HepG2 (cell line): ENCODE measurements at regions not wholly inside any gene's neighbourhood (a gene's known extent, or its start where the extent isn't known, plus 50 kb on each side); places are given as distances from the start of the nearest gene placed in this dataset.

Source experiments
- ATRX ChIP-seq: sonication (generic); formaldehyde crosslinking; IDR thresholded peaks from 2 replicates; pipeline ENCODE4 v1.4.0; 2020; ENCODE audit warnings: missing genetic modification reagents, borderline replicate concordance
- ERF ChIP-seq: IDR thresholded peaks from 2 replicates; pipeline ENCODE4 v1.6.1; 2018; ENCODE audit warnings: missing biosample characterization, missing genetic modification reagents
- FOXP1 ChIP-seq, 2 experiments: fragments of 450-650 bp in 1 of 2; IDR thresholded peaks; 2 replicates each; pipeline ENCODE4 v1.6.1; 2017 to 2018; ENCODE audit warnings: antibody characterized with exemption in 1 of 2
- FOXP4 ChIP-seq: sonication (generic); formaldehyde crosslinking; IDR thresholded peaks from 2 replicates; pipeline ENCODE4 v1.4.0; 2020; ENCODE audit warnings: missing genetic modification reagents
- HOXA7 ChIP-seq: sonication (generic); formaldehyde crosslinking; IDR thresholded peaks from 2 replicates; pipeline ENCODE4 v1.8.1; 2022; ENCODE audit warnings: mild to moderate bottlenecking, missing genetic modification reagents, moderate library complexity
- KLF15 ChIP-seq: sonication (generic); formaldehyde crosslinking; IDR thresholded peaks from 2 replicates; pipeline ENCODE4 v1.8.1; 2023; ENCODE audit warnings: borderline replicate concordance, mild to moderate bottlenecking, inconsistent platforms, missing genetic modification reagents, mixed read lengths
- MED1 ChIP-seq: sonication (generic); formaldehyde crosslinking; IDR thresholded peaks from 2 replicates; pipeline ENCODE4 v1.4.0; 2020; ENCODE audit warnings: missing genetic modification reagents
- MEIS2 ChIP-seq: sonication (generic); formaldehyde crosslinking; IDR thresholded peaks from 2 replicates; pipeline ENCODE4 v1.9.0; 2021; ENCODE audit warnings: mild to moderate bottlenecking, missing genetic modification reagents
- NR2F6 ChIP-seq, 2 experiments: IDR thresholded peaks; 2 replicates each; pipeline ENCODE4 v1.6.1; 2016; ENCODE audit warnings: antibody characterized with exemption in 1 of 2, mild to moderate bottlenecking in 1 of 2
- SALL1 ChIP-seq: sonication (generic); formaldehyde crosslinking; IDR thresholded peaks from 2 replicates; pipeline ENCODE4 v1.8.0; 2022; ENCODE audit warnings: mild to moderate bottlenecking, missing genetic modification reagents
- TFDP1 ChIP-seq: IDR thresholded peaks from 2 replicates; pipeline ENCODE4 v1.6.1; 2016; ENCODE audit warnings: missing compliant biosample characterization, missing genetic modification reagents, borderline replicate concordance
- THAP8 ChIP-seq: sonication (generic); formaldehyde crosslinking; IDR thresholded peaks from 2 replicates; pipeline ENCODE4 v1.5.1; 2020; ENCODE audit warnings: missing genetic modification reagents, mild to moderate bottlenecking, borderline replicate concordance
- ZNF407 ChIP-seq: sonication (generic); formaldehyde crosslinking; IDR thresholded peaks from one replicate; pipeline ENCODE4 v1.5.1; 2020; ENCODE audit warnings: mild to moderate bottlenecking, missing genetic modification reagents; ENCODE audit errors: not compliant biosample characterization
- ZNF503 ChIP-seq: sonication (generic); formaldehyde crosslinking; IDR thresholded peaks from 2 replicates; pipeline ENCODE4 v1.4.0; 2020; ENCODE audit warnings: missing genetic modification reagents
- ZNF576 ChIP-seq: sonication (generic); formaldehyde crosslinking; IDR thresholded peaks from 2 replicates; pipeline ENCODE4 v1.4.0; 2020; ENCODE audit warnings: mild to moderate bottlenecking, missing genetic modification reagents

- TF ChIP-seq ZNF576 (CRISPR knock-in tag) (no peak), ATRX (CRISPR knock-in tag) (no peak), SALL1 (peak; percentile 22; the same call in 1 of the 2 replicates), KLF15 (CRISPR knock-in tag) (no peak), NR2F6 (IDR thresholded peaks at IDR 0.05) (peak; percentile 29; the same call in 1 of the 2 replicates), NR2F6 (CRISPR knock-in tag; IDR thresholded peaks at IDR 0.05) (peak; percentile 47; the same call in 1 of the 2 replicates), ZNF407 (CRISPR knock-in tag) (no peak), TFDP1 (CRISPR knock-in tag) (no peak), ERF (CRISPR knock-in tag) (peak; percentile 45; the same call in 1 of the 2 replicates), FOXP1 (IDR thresholded peaks at IDR 0.05) (0 out of 2 replicates have a peak, but pooled peaks have one; percentile 13), FOXP1 (CRISPR knock-in tag; IDR thresholded peaks at IDR 0.05) (peak; percentile 84), MED1 (CRISPR knock-in tag) (0 out of 2 replicates have a peak, but pooled peaks have one; percentile 19), ZNF503 (CRISPR knock-in tag) (peak; percentile 74; the same call in 1 of the 2 replicates), MEIS2 (peak; percentile 51; the same call in 1 of the 2 replicates), THAP8 (CRISPR knock-in tag) (no peak), HOXA7 (CRISPR knock-in tag) (no peak), FOXP4 (CRISPR knock-in tag) (peak; percentile 64)
Measured at GRCh38 chr4:52369649-52370048, 289.5 kb downstream of the USP46 start (continued).
